HEK293T (cell line): ENCODE measurements at regions not wholly inside any gene's neighbourhood (a gene's known extent, or its start where the extent isn't known, plus 50 kb on each side); places are given as distances from the start of the nearest gene placed in this dataset.

Experiments used
- CTCF ChIA-PET: fragments of 350-600 bp; formaldehyde crosslinking; extraction: SDS; loops from one replicate; lab custom pipeline; 2021; ENCODE audit warnings: antibody characterized with exemption, inconsistent platforms; lab: Yijun Ruan, JAX
- POLR2A ChIA-PET: fragments of 350-600 bp; formaldehyde crosslinking; extraction: SDS; loops from one replicate; lab custom pipeline; 2020; ENCODE audit warnings: antibody characterized with exemption, inconsistent platforms; lab: Yijun Ruan, JAX
- DNase-seq: peaks from one replicate; pipeline ENCODE4 v3.0.0; 2012; ENCODE audit warnings: mixed read lengths; ENCODE audit errors: extremely low spot score
- ARNT ChIP-seq: fragments of 450-650 bp; IDR thresholded peaks from 2 replicates; pipeline ENCODE4 v1.6.1; 2017; ENCODE audit warnings: mild to moderate bottlenecking
- BHLHE40 ChIP-seq: fragments of 450-650 bp; IDR thresholded peaks from 2 replicates; pipeline ENCODE4 v1.6.1; 2016; ENCODE audit warnings: mild to moderate bottlenecking, moderate library complexity, borderline replicate concordance
- CTBP1 ChIP-seq: fragments of 450-650 bp; IDR thresholded peaks from 2 replicates; pipeline ENCODE4 v1.6.1; 2016; ENCODE audit warnings: borderline replicate concordance
- ELF4 ChIP-seq: fragments of 450-650 bp; IDR thresholded peaks from 2 replicates; pipeline ENCODE4 v1.6.1; 2017; ENCODE audit warnings: antibody characterized with exemption
- FOXA1 ChIP-seq: fragments of 450-650 bp; IDR thresholded peaks from 2 replicates; pipeline ENCODE4 v1.6.1; 2016; ENCODE audit warnings: mild to moderate bottlenecking
- FOXK2 ChIP-seq: fragments of 450-650 bp; IDR thresholded peaks from 2 replicates; pipeline ENCODE4 v1.6.1; 2016; ENCODE audit warnings: mild to moderate bottlenecking
- FOXM1 ChIP-seq: fragments of 450-650 bp; IDR thresholded peaks from 2 replicates; pipeline ENCODE4 v1.6.1; 2017; ENCODE audit warnings: mild to moderate bottlenecking, borderline replicate concordance
- HDGF ChIP-seq: fragments of 450-650 bp; IDR thresholded peaks from 2 replicates; pipeline ENCODE4 v1.6.1; 2017; ENCODE audit warnings: antibody characterized with exemption, borderline replicate concordance
- L3MBTL2 ChIP-seq: fragments of 450-650 bp; conservative IDR thresholded peaks from 2 replicates; pipeline ENCODE4 v1.6.1; 2016; ENCODE audit warnings: mild to moderate bottlenecking
- LEF1 ChIP-seq: fragments of 450-650 bp; IDR thresholded peaks from 2 replicates; pipeline ENCODE4 v1.6.1; 2017; ENCODE audit warnings: mild to moderate bottlenecking, borderline replicate concordance
- NFRKB ChIP-seq: fragments of 450-650 bp; IDR thresholded peaks from 2 replicates; pipeline ENCODE4 v1.6.1; 2016; ENCODE audit warnings: mild to moderate bottlenecking, moderate library complexity
- PKNOX1 ChIP-seq: fragments of 450-650 bp; IDR thresholded peaks from 2 replicates; pipeline ENCODE4 v1.6.1; 2016
- SP1 ChIP-seq: fragments of 450-650 bp; IDR thresholded peaks from 2 replicates; pipeline ENCODE4 v1.6.1; 2017
- SUZ12 ChIP-seq: fragments of 450-650 bp; IDR thresholded peaks from 2 replicates; pipeline ENCODE4 v1.6.1; 2016; ENCODE audit warnings: mild to moderate bottlenecking
- TARDBP ChIP-seq: fragments of 450-650 bp; IDR thresholded peaks from 2 replicates; pipeline ENCODE4 v1.6.1; 2016
- ZNF384 ChIP-seq: fragments of 450-650 bp; IDR thresholded peaks from 2 replicates; pipeline ENCODE4 v1.6.1; 2016

GRCh38 chr2:198296665-198297308 is 492.4 kb downstream of the PLCL1 start:
- CTCF ChIA-PET = interaction anchor here (0.6 to 1.6 kb wide), 11 partner anchors 18 to 517 kb away, joined by 3 to 7 read pairs (median 4); partner anchors contain the start of gene PLCL1
- DNase-seq = peak; percentile 67
- POLR2A ChIA-PET = no interaction called here

GRCh38 chr2:198293281-198293680 is 488.9 kb downstream of the PLCL1 start:
- CTCF ChIA-PET = no interaction called here
- POLR2A ChIA-PET = no interaction called here
- DNase-seq = no peak
- TF ChIP-seq BHLHE40 (no peak), FOXK2 (no peak), FOXA1 (no peak), L3MBTL2 (no peak), ELF4 (no peak), ARNT (no peak), NFRKB (no peak), CTBP1 (no peak), SP1 (no peak), FOXM1 (no peak), ZNF384 (no peak), PKNOX1 (no peak), SUZ12 (no peak), LEF1 (no peak)

More at GRCh38 chr2:198296665-198297308, 492.4 kb downstream of the PLCL1 start:
- no peak for TF ChIP-seq PKNOX1
- TF ChIP-seq L3MBTL2 = no peak
- TF ChIP-seq FOXA1 = no peak
- TF ChIP-seq TARDBP = no peak
- TF ChIP-seq NFRKB = no peak
- no peak for TF ChIP-seq FOXM1
- TF ChIP-seq FOXK2 = no peak
- no peak for TF ChIP-seq BHLHE40
- no peak for TF ChIP-seq LEF1

GRCh38 chr2:198289811-198290210 is 485.4 kb downstream of the PLCL1 start:
- CTCF ChIA-PET = no interaction called here
- no peak for DNase-seq
- TF ChIP-seq ELF4 (no peak), SP1 (no peak), TARDBP (no peak), FOXA1 (no peak), L3MBTL2 (no peak), ARNT (no peak), BHLHE40 (no peak), FOXK2 (no peak), HDGF (no peak), NFRKB (no peak), PKNOX1 (no peak)
- POLR2A ChIA-PET = no interaction called here

- ChIA-PET CTCF (interaction anchor here (0.9 kb wide), 1 partner anchor 16 kb away, joined by 4 read pairs; no protein-coding TSS in a partner anchor), POLR2A (no interaction called here)
- no peak for DNase-seq
- TF ChIP-seq HDGF = no peak
- TF ChIP-seq NFRKB = no peak
- no peak for TF ChIP-seq ZNF384
These were observed 483.3 kb downstream of the PLCL1 start for GRCh38 chr2:198287706-198288105.

GRCh38 chr2:198285216-198285615 is 480.8 kb downstream of the PLCL1 start:
- no peak for DNase-seq
- ChIA-PET POLR2A (no interaction called here), CTCF (interaction anchor here (1.1 kb wide), 1 partner anchor 24 kb away, joined by 3 read pairs; no protein-coding TSS in a partner anchor)
- no peak for TF ChIP-seq PKNOX1
- no peak for TF ChIP-seq BHLHE40
- TF ChIP-seq LEF1 = no peak
- no peak for TF ChIP-seq L3MBTL2
- TF ChIP-seq SUZ12 = no peak
- TF ChIP-seq CTBP1 = no peak
- no peak for TF ChIP-seq SP1
- TF ChIP-seq FOXA1 = no peak
- no peak for TF ChIP-seq ARNT
- no peak for TF ChIP-seq TARDBP
- no peak for TF ChIP-seq FOXM1
- TF ChIP-seq ZNF384 = no peak
- no peak for TF ChIP-seq ELF4
- TF ChIP-seq HDGF = no peak
- no peak for TF ChIP-seq FOXK2
- TF ChIP-seq NFRKB = no peak

- no peak for TF ChIP-seq TARDBP
- TF ChIP-seq PKNOX1 = no peak
- TF ChIP-seq CTBP1 = no peak
- no peak for TF ChIP-seq NFRKB
- no peak for TF ChIP-seq FOXM1
- no peak for TF ChIP-seq FOXA1
- no peak for TF ChIP-seq ELF4
- no peak for TF ChIP-seq HDGF
- no peak for TF ChIP-seq L3MBTL2
- no peak for TF ChIP-seq SUZ12
- no peak for TF ChIP-seq ARNT
- TF ChIP-seq ZNF384 = no peak
- ChIA-PET POLR2A (no interaction called here), CTCF (no interaction called here)
- DNase-seq = no peak
These were observed 478.8 kb downstream of the PLCL1 start for GRCh38 chr2:198283146-198283545.
